ENCODE measurements at regions not wholly inside any gene's neighbourhood (a gene's known extent, or its start where the extent isn't known, plus 50 kb on each side); places are given as distances from the start of the nearest gene placed in this dataset.

DNA sequence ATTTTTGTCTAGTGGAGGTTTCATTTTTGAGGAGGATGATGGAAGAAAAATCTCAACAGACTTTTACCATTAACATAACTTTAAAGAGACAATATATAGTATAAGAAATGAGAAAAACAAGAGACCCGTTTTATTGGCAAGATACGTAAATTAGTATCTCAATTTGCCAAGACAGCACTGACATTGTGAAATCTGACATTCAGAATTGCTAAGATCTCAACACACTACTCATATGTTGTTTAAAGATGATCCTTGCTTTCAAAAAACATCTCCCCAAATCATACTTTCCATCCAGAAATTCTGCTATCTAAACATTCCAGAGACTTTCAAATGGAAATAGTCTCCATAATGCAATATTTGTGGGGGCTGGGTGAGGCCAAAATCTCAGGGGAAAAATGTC lies 220.9 kb upstream of the CEP162 start:
- TF ChIP-seq, protein P1, sequence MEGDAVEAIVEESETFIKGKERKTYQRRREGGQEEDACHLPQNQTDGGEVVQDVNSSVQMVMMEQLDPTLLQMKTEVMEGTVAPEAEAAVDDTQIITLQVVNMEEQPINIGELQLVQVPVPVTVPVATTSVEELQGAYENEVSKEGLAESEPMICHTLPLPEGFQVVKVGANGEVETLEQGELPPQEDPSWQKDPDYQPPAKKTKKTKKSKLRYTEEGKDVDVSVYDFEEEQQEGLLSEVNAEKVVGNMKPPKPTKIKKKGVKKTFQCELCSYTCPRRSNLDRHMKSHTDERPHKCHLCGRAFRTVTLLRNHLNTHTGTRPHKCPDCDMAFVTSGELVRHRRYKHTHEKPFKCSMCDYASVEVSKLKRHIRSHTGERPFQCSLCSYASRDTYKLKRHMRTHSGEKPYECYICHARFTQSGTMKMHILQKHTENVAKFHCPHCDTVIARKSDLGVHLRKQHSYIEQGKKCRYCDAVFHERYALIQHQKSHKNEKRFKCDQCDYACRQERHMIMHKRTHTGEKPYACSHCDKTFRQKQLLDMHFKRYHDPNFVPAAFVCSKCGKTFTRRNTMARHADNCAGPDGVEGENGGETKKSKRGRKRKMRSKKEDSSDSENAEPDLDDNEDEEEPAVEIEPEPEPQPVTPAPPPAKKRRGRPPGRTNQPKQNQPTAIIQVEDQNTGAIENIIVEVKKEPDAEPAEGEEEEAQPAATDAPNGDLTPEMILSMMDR (optimal IDR thresholded peaks at IDR 0.05 in 1 of 3, IDR thresholded peaks at IDR 0.05 in 1 of 3, conservative IDR thresholded peaks at IDR 0.05 in 1 of 3; ENCODE audit: extremely low read depth in 1 of 3, insufficient read depth in 2 of 3, low read length in 3 of 3): no peak
- TF ChIP-seq EZH2 (IDR thresholded peaks at IDR 0.05; ENCODE audit: low read length): no peak

Data from keratinocyte (primary cell).